H7 (cell line): ENCODE measurements at regions not wholly inside any gene's neighbourhood (a gene's known extent, or its start where the extent isn't known, plus 50 kb on each side); places are given as distances from the start of the nearest gene placed in this dataset.

Experiments
- DNase-seq: peaks from one replicate; pipeline ENCODE4 v3.0.0; 2012
- H3K27me3 ChIP-seq: 2 replicates; pipeline ENCODE4 v1.6.0; 2011; ENCODE audit warnings: mild to moderate bottlenecking, low read length; ENCODE audit not compliant: control insufficient read depth, insufficient read depth
- H3K36me3 ChIP-seq: replicated peaks from 2 replicates; pipeline ENCODE4 v1.5.1; 2011; ENCODE audit warnings: low read length; ENCODE audit not compliant: control insufficient read depth, insufficient read depth
- H3K4me3 ChIP-seq: 2 replicates; pipeline ENCODE4 v1.5.1; 2011; ENCODE audit warnings: low read depth, mild to moderate bottlenecking, control low read depth, low read length, moderate library complexity; ENCODE audit not compliant: insufficient read depth

GRCh38 chr22:45103756-45104155 is 60.0 kb upstream of the NUP50 start:
- Histone ChIP-seq H3K36me3 (no peaks in the 10 kb centered on the region), H3K4me3 (no peak overlapping the region)
- peak; percentile 63 for DNase-seq

GRCh38 chr22:45104313-45104712 is 59.4 kb upstream of the NUP50 start:
- no peak for DNase-seq
- Histone ChIP-seq H3K4me3 (no peak overlapping the region), H3K36me3 (no peaks in the 10 kb centered on the region), H3K27me3 (no peaks in the 10 kb centered on the region; the same call in 1 of the 2 replicates)

More at GRCh38 chr22:45103756-45104155, 60.0 kb upstream of the NUP50 start:
- H3K27me3 ChIP-seq = no peaks in the 10 kb centered on the region; the same call in 1 of the 2 replicates

GRCh38 chr22:45105281-45105702 is 58.4 kb upstream of the NUP50 start:
- no peaks in the 10 kb centered on the region for H3K36me3 ChIP-seq
- no peaks in the 10 kb centered on the region; the same call in 1 of the 2 replicates for H3K27me3 ChIP-seq
- DNase-seq = no peak
- H3K4me3 ChIP-seq = no peak overlapping the region

GRCh38 chr22:45107671-45108070 is 56.1 kb upstream of the NUP50 start:
- Histone ChIP-seq H3K36me3 (no peaks in the 10 kb centered on the region), H3K4me3 (no peak overlapping the region), H3K27me3 (no peaks in the 10 kb centered on the region; the same call in 1 of the 2 replicates)
- no peak for DNase-seq

GRCh38 chr22:45112136-45112879 is 51.4 kb upstream of the NUP50 start:
- DNase-seq = no peak
- no peaks in the 10 kb centered on the region for H3K36me3 ChIP-seq

More at GRCh38 chr22:45112136-45112879, 51.4 kb upstream of the NUP50 start:
- H3K4me3 ChIP-seq = no peak overlapping the region
- H3K27me3 ChIP-seq = no peaks in the 10 kb centered on the region
